Prostate gland (tissue), 2 donors: ENCODE measurements at regions not wholly inside any gene's neighbourhood (a gene's known extent, or its start where the extent isn't known, plus 50 kb on each side); places are given as distances from the start of the nearest gene placed in this dataset.
A peak's percentile ranks its signal among the peaks of the same experiment; 100 is the strongest.

Source experiments
- DNase-seq: peaks from one replicate; pipeline ENCODE4 v3.0.0-alpha.2; 2019; ENCODE audit warnings: low spot score
- H3K27ac ChIP-seq, 2 donors: fragments of 200-600 bp; sonication (generic); 2 replicates each; pipeline ENCODE4 v1.5.1; 2017 to 2019
- H3K27me3 ChIP-seq: fragments of 200-600 bp; sonication (generic); replicated peaks from 2 replicates; pipeline ENCODE4 v1.5.1; 2019; ENCODE audit not compliant: insufficient read depth
- H3K36me3 ChIP-seq, 2 donors: fragments of 200-600 bp; sonication (generic); 1 replicate in 1 of 2; 2 replicates in 1 of 2; pipeline versions ENCODE4 v1.5.1 to v1.8.1; 2017 to 2019
- H3K4me1 ChIP-seq: fragments of 200-600 bp; sonication (generic); replicated peaks from 2 replicates; pipeline ENCODE4 v1.5.1; 2019
- H3K4me3 ChIP-seq, 2 donors: fragments of 200-600 bp; sonication (generic); 2 replicates each; pipeline ENCODE4 v1.5.1; 2017 to 2019
- H3K9me3 ChIP-seq: fragments of 200-600 bp; sonication (generic); 2 replicates; pipeline ENCODE4 v1.5.1; 2017
- CTCF ChIP-seq, 4 experiments: fragments of 200-600 bp in 2 of 4; fragments of 450-650 bp in 2 of 4; sonication (generic) in 2 of 4; IDR thresholded peaks; 1 replicate in 3 of 4; 2 replicates in 1 of 4; pipeline ENCODE4 v1.5.1; 2016 to 2019; ENCODE audit warnings: antibody characterized with exemption in 4 of 4, mild to moderate bottlenecking in 2 of 4, moderate library complexity in 2 of 4
- POLR2A ChIP-seq: fragments of 450-650 bp; IDR thresholded peaks from one replicate; pipeline ENCODE4 v1.6.1; 2016; ENCODE audit warnings: antibody characterized with exemption, mild to moderate bottlenecking
- POLR2AphosphoS5 ChIP-seq: sonication (generic); formaldehyde crosslinking; IDR thresholded peaks from one replicate; pipeline ENCODE4 v1.6.1; 2017; ENCODE audit warnings: antibody characterized with exemption
- WGBS: methylation state at CpG from one replicate; pipeline ENCODE4 v1.1.5; 2018; 5-methylcytosine and 5-hydroxymethylcytosine counted together
- intact Hi-C: fragments of 100-400 bp; cut with DNase I; formaldehyde crosslinking; loops from one replicate; pipeline ENCODE4 v1.14.2; 2022

- H3K27ac ChIP-seq: no peak overlapping the region
- 34% methylated on average over 3 of the region's 3 CpGs for WGBS
Observed at GRCh38 chr9:12880406-12881015, 105.7 kb downstream of the LURAP1L start.

GRCh38 chr9:12882430-12882829 lies 107.6 kb downstream of the LURAP1L start:
- Histone ChIP-seq H3K36me3 (no peaks in the 10 kb centered on the region), H3K27ac (no peak overlapping the region), H3K4me1 (no peaks in the 10 kb centered on the region), H3K9me3 (no peaks in the 10 kb centered on the region), H3K4me3 (no peak overlapping the region), H3K27me3 (no peaks in the 10 kb centered on the region)
- intact Hi-C loops: loop anchor here (5.0 kb wide), 1 partner anchor 105 kb away; the partner anchor contains the start of gene LURAP1L
- 25% methylated on average over 2 of the region's 2 CpGs for whole genome bisulfite sequencing
- TF ChIP-seq CTCF (IDR thresholded peaks at IDR 0.05) (no peak), POLR2A (no peak), POLR2AphosphoS5 (no peak)
- no peak for DNase-seq

More at GRCh38 chr9:12880406-12881015, 105.7 kb downstream of the LURAP1L start:
- Histone ChIP-seq H3K27me3 (no peaks in the 10 kb centered on the region), H3K4me3 (no peak overlapping the region), H3K4me1 (no peaks in the 10 kb centered on the region), H3K36me3 (no peaks in the 10 kb centered on the region), H3K9me3 (no peaks in the 10 kb centered on the region)
- DNase-seq: no peak
- intact Hi-C loops: loop anchor here (5.0 kb wide), 1 partner anchor 103 kb away; the partner anchor contains the start of gene LURAP1L
- no peak for TF ChIP-seq POLR2AphosphoS5
- TF ChIP-seq POLR2A: no peak
- no peak for TF ChIP-seq CTCF (IDR thresholded peaks at IDR 0.05)

GRCh38 chr9:12884736-12885395 lies 110.0 kb downstream of the LURAP1L start:
- DNase-seq: no peak
- intact Hi-C loops: loop anchor here (2.0 to 5.0 kb wide), 2 partner anchors 108 to 164 kb away; partner anchors contain the start of gene LURAP1L

GRCh38 chr9:12889402-12890106 lies 114.7 kb downstream of the LURAP1L start:
- intact Hi-C loops: no loop called here
- no peaks in the 10 kb centered on the region for H3K4me1 ChIP-seq
- no peaks in the 10 kb centered on the region for H3K27me3 ChIP-seq
- 90% methylated on average over 2 of the region's 2 CpGs for WGBS
- no peaks in the 10 kb centered on the region for H3K9me3 ChIP-seq
- DNase-seq: no peak
- TF ChIP-seq POLR2AphosphoS5 (no peak), CTCF (IDR thresholded peaks at IDR 0.05) (no peak)
- H3K27ac ChIP-seq: no peak overlapping the region
- no peak overlapping the region for H3K4me3 ChIP-seq
- H3K36me3 ChIP-seq: no peaks in the 10 kb centered on the region

More at GRCh38 chr9:12884736-12885395, 110.0 kb downstream of the LURAP1L start:
- Histone ChIP-seq H3K27me3 (no peaks in the 10 kb centered on the region), H3K9me3 (no peaks in the 10 kb centered on the region), H3K36me3 (no peaks in the 10 kb centered on the region), H3K4me1 (no peaks in the 10 kb centered on the region), H3K27ac (no peak overlapping the region), H3K4me3 (no peak overlapping the region)
- TF ChIP-seq POLR2A (no peak), POLR2AphosphoS5 (no peak), CTCF (IDR thresholded peaks at IDR 0.05) (peak in 3 of 4 experiments; percentile 46 to 74 (median 58))
- 80% methylated on average over 4 of the region's 4 CpGs for WGBS
